ENCODE measurements at regions not wholly inside any gene's neighbourhood (a gene's known extent, or its start where the extent isn't known, plus 50 kb on each side); places are given as distances from the start of the nearest gene placed in this dataset.

GRCh38 chr4:130124066-130124465, 1028.1 kb downstream of the C4orf33 start:
- H3K27ac ChIP-seq (replicated peaks), result no peak overlapping the region
- H3K9me3 ChIP-seq (replicated peaks), result peaks cover 6% of the 10 kb centered on the region
- no peaks in the 10 kb centered on the region for H3K36me3 ChIP-seq
- H3K4me3 ChIP-seq, result no peak overlapping the region
- no peaks in the 10 kb centered on the region for H3K27me3 ChIP-seq (ENCODE audit: low read depth)
- no peak for TF ChIP-seq CTCF (IDR thresholded peaks at IDR 0.05; ENCODE audit: borderline replicate concordance)
- H3K4me1 ChIP-seq, result no peaks in the 10 kb centered on the region
- intact Hi-C loops (cut with micrococcal nuclease), result no loop called here
- DNase-seq, result no peak

- Histone ChIP-seq H3K9me3 (replicated peaks) (peaks cover 4% of the 10 kb centered on the region), H3K27me3 (ENCODE audit: low read depth) (no peaks in the 10 kb centered on the region), H3K27ac (replicated peaks) (no peak overlapping the region), H3K36me3 (no peaks in the 10 kb centered on the region), H3K4me3 (no peak overlapping the region), H3K4me1 (no peaks in the 10 kb centered on the region)
- no peak for TF ChIP-seq CTCF (IDR thresholded peaks at IDR 0.05; ENCODE audit: borderline replicate concordance)
- intact Hi-C loops (cut with micrococcal nuclease), result no loop called here
- no peak for DNase-seq
Observed at GRCh38 chr4:130125467-130125866, 1029.5 kb downstream of the C4orf33 start.

- H3K27me3 ChIP-seq (ENCODE audit: low read depth), result no peaks in the 10 kb centered on the region
- intact Hi-C loops (cut with micrococcal nuclease), result no loop called here
- DNase-seq, result no peak
Observed at GRCh38 chr4:130127297-130127696, 1031.3 kb downstream of the C4orf33 start.

GRCh38 chr4:130131536-130131935, 1035.6 kb downstream of the C4orf33 start:
- Histone ChIP-seq H3K4me1 (no peaks in the 10 kb centered on the region), H3K27ac (replicated peaks) (no peak overlapping the region), H3K27me3 (ENCODE audit: low read depth) (no peaks in the 10 kb centered on the region), H3K4me3 (no peak overlapping the region), H3K36me3 (no peaks in the 10 kb centered on the region), H3K9me3 (replicated peaks) (peaks cover 14% of the 10 kb centered on the region)
- intact Hi-C loops (cut with micrococcal nuclease), result no loop called here
- TF ChIP-seq CTCF (IDR thresholded peaks at IDR 0.05; ENCODE audit: borderline replicate concordance), result no peak
- DNase-seq, result no peak

More at GRCh38 chr4:130127297-130127696, 1031.3 kb downstream of the C4orf33 start:
- TF ChIP-seq CTCF (IDR thresholded peaks at IDR 0.05; ENCODE audit: borderline replicate concordance), result no peak
- no peak overlapping the region for H3K27ac ChIP-seq (replicated peaks)
- no peaks in the 10 kb centered on the region for H3K4me1 ChIP-seq
- H3K36me3 ChIP-seq, result no peaks in the 10 kb centered on the region
- H3K4me3 ChIP-seq, result no peak overlapping the region
- no peaks in the 10 kb centered on the region for H3K9me3 ChIP-seq (replicated peaks)

- no peak for TF ChIP-seq CTCF (IDR thresholded peaks at IDR 0.05; ENCODE audit: borderline replicate concordance)
- no peak for DNase-seq
- H3K27ac ChIP-seq (replicated peaks), result no peak overlapping the region
- no peaks in the 10 kb centered on the region for H3K36me3 ChIP-seq
- no peaks in the 10 kb centered on the region for H3K4me1 ChIP-seq
- H3K4me3 ChIP-seq, result no peak overlapping the region
- H3K27me3 ChIP-seq (ENCODE audit: low read depth), result no peaks in the 10 kb centered on the region
- H3K9me3 ChIP-seq (replicated peaks), result no peaks in the 10 kb centered on the region
- intact Hi-C loops (cut with micrococcal nuclease), result no loop called here
Observed at GRCh38 chr4:130141651-130142050, 1045.7 kb downstream of the C4orf33 start.

- DNase-seq, result no peak
- H3K27me3 ChIP-seq (ENCODE audit: low read depth), result no peaks in the 10 kb centered on the region
- H3K4me1 ChIP-seq, result no peaks in the 10 kb centered on the region
- no peak overlapping the region for H3K27ac ChIP-seq (replicated peaks)
- H3K4me3 ChIP-seq, result no peak overlapping the region
- H3K36me3 ChIP-seq, result no peaks in the 10 kb centered on the region
- no peaks in the 10 kb centered on the region for H3K9me3 ChIP-seq (replicated peaks)
- intact Hi-C loops (cut with micrococcal nuclease), result no loop called here
- no peak for TF ChIP-seq CTCF (IDR thresholded peaks at IDR 0.05; ENCODE audit: borderline replicate concordance)
Observed at GRCh38 chr4:130143656-130144055, 1047.7 kb downstream of the C4orf33 start.

Data from left ventricle myocardium inferior (tissue), 1 donor.